ENCODE measurements at regions not wholly inside any gene's neighbourhood (a gene's known extent, or its start where the extent isn't known, plus 50 kb on each side); places are given as distances from the start of the nearest gene placed in this dataset.

GRCh38 chr6:4256969-4257368 lies 121.6 kb upstream of the ECI2 start (continued):
- TF ChIP-seq DEAF1 (CRISPR knock-in tag; IDR thresholded peaks at IDR 0.05) (no peak), FOSL1 (tag; conservative IDR thresholded peaks at IDR 0.05) (peak; percentile 79), SOX6 (IDR thresholded peaks at IDR 0.05) (peak; percentile 16; the same call in 1 of the 2 replicates), SUPT5H (IDR thresholded peaks at IDR 0.05) (no peak), RCOR1 (IDR thresholded peaks at IDR 0.05; ENCODE audit: borderline replicate concordance in 1 of 2, low read depth in 2 of 2, low read length in 2 of 2) (peak in 1 of 2 experiments; percentile 60; a peak in 1 of 4 replicates), NRF1 (conservative IDR thresholded peaks at IDR 0.05 in 1 of 2, IDR thresholded peaks at IDR 0.05 in 1 of 2) (peak in 1 of 2 experiments; percentile 18; a peak in 1 of 4 replicates), RHOXF2B (CRISPR knock-in tag; conservative IDR thresholded peaks at IDR 0.05) (no peak), AFF1 (IDR thresholded peaks at IDR 0.05; ENCODE audit: low read depth in 1 of 2, partially characterized antibody in 2 of 2) (no peak), ZBTB9 (CRISPR knock-in tag; IDR thresholded peaks at IDR 0.05) (no peak), ATF3 (IDR thresholded peaks at IDR 0.05) (peak; percentile 14; the same call in 1 of the 2 replicates), ATF3 (CRISPR knock-in tag; conservative IDR thresholded peaks at IDR 0.05) (no peak), CTBP1 (IDR thresholded peaks at IDR 0.05; ENCODE audit: borderline replicate concordance) (no peak), JUND (IDR thresholded peaks at IDR 0.05; ENCODE audit: borderline replicate concordance, low read depth, low read length) (peak; percentile 78), JUND (tag; IDR thresholded peaks at IDR 0.05; ENCODE audit: borderline replicate concordance, low read depth, low read length) (peak; percentile 42; the same call in 1 of the 3 replicates), TAF1 (IDR thresholded peaks at IDR 0.05; ENCODE audit: control insufficient read depth, extremely low read depth, insufficient read depth, low read length, severe bottlenecking) (no peak), SRSF1 (IDR thresholded peaks at IDR 0.05; ENCODE audit: low read depth, low read length) (no peak), BACH1 (tag; IDR thresholded peaks at IDR 0.05) (peak; percentile 97), HMGN3 (IDR thresholded peaks at IDR 0.05; ENCODE audit: borderline replicate concordance, extremely low read depth, insufficient read length, low read depth, low read length) (no peak), E2F5 (CRISPR knock-in tag; IDR thresholded peaks at IDR 0.05) (no peak), HNRNPK (IDR thresholded peaks at IDR 0.05; ENCODE audit: low read depth, low read length, poor library complexity, severe bottlenecking) (no peak)

All from K562 (cell line).